Right lobe of liver (tissue), 6 donors: ENCODE measurements at regions not wholly inside any gene's neighbourhood (a gene's known extent, or its start where the extent isn't known, plus 50 kb on each side); places are given as distances from the start of the nearest gene placed in this dataset.

ENCODE experiments used
- ATAC-seq, 4 donors: fragments of 200-7000 bp; cut with Tn5 transposase; one replicate each; pipeline ENCODE4 v1.9.1; 2020; ENCODE audit warnings: mild to moderate bottlenecking in 4 of 4, moderate library complexity in 4 of 4
- DNase-seq, 3 donors: peaks; one replicate each; pipeline ENCODE4 v3.0.0-alpha.2; 2020
- H3K27ac ChIP-seq, 3 donors: fragments of 200-600 bp; one replicate each; pipeline ENCODE4 v1.8.0; 2022
- H3K27me3 ChIP-seq, 2 donors: fragments of 200-600 bp; one replicate each; pipeline ENCODE4 v1.8.0; 2022
- H3K36me3 ChIP-seq, 4 donors: fragments of 200-600 bp; sonication (generic) in 1 of 4; one replicate each; pipeline versions ENCODE4 v1.5.1 to v1.8.0; 2017 to 2022; ENCODE audit warnings: control low read depth in 1 of 4
- H3K4me1 ChIP-seq, 4 donors: fragments of 200-600 bp; sonication (generic) in 1 of 4; one replicate each; pipeline versions ENCODE4 v1.5.1 to v1.8.0; 2017 to 2022; ENCODE audit warnings: control low read depth in 1 of 4
- H3K4me3 ChIP-seq, 3 donors: fragments of 200-600 bp; one replicate each; pipeline ENCODE4 v1.8.0; 2022
- H3K9me3 ChIP-seq, 4 donors: fragments of 200-600 bp; sonication (generic) in 1 of 4; one replicate each; pipeline versions ENCODE4 v1.5.1 to v1.8.0; 2017 to 2022; ENCODE audit warnings: control low read depth in 1 of 4
- CTCF ChIP-seq, 4 donors: fragments of 200-600 bp in 3 of 4; fragments of 450-650 bp in 1 of 4; IDR thresholded peaks; one replicate each; pipeline versions ENCODE4 v1.5.1 to v1.8.0; 2016 to 2022; ENCODE audit warnings: antibody characterized with exemption in 4 of 4, mild to moderate bottlenecking in 2 of 4
- POLR2A ChIP-seq: fragments of 450-650 bp; IDR thresholded peaks from one replicate; pipeline ENCODE4 v1.6.1; 2017; ENCODE audit warnings: antibody characterized with exemption, mild to moderate bottlenecking
- WGBS: methylation state at CpG from one replicate; pipeline ENCODE4 v1.1.6; 2018; ENCODE audit warnings: low coverage, low lambda C conversion rate; ENCODE audit not compliant: insufficient coverage; ENCODE audit errors: missing lambda C conversion rate; 5-methylcytosine and 5-hydroxymethylcytosine counted together
- intact Hi-C, 2 donors: fragments of 100-400 bp; cut with DNase I; formaldehyde crosslinking; loops; one replicate each; pipeline versions ENCODE4 v1.11.2 to v1.14.1; 2022
- donor health status: DM: no; HTN: yes; CAD: no.
- donor health status: DM: no; HTN: no; CAD: no.
- donor health status: DM: no; HTN: no; CAD: no.
- donor health status: DM: no; HTN: yes; CAD: no.
- donor health status: DM: no; HTN: yes; CAD: no.

DNA sequence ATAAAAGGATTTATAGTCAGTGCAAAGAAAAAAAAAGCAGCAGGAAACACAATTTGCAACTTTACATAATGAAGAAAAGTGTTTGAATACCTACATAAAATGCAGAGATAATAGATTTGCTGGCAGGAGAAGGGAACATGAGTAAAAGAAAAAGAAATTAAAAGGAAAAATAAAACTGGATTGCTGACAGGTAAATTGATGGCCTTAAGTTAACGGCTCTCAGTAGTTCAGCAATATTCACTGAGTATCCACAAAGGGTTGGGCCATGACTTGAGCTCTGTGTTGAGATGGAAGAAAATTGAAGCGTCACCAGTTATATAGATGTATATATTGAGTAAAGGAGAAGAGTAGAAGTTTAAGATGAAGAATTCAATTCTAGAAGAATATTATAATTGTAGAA lies 330.1 kb upstream of the VCX start:
- Histone ChIP-seq H3K4me1 (no peaks in the 10 kb centered on the region), H3K36me3 (no peaks in the 10 kb centered on the region), H3K9me3 (no peaks in the 10 kb centered on the region), H3K27ac (no peak overlapping the region), H3K4me3 (no peak overlapping the region), H3K27me3 (no peaks in the 10 kb centered on the region)
- 60% methylated on average over 2 of the region's 2 CpGs for WGBS
- no peak for ATAC-seq
- intact Hi-C loops: no loop called here
- TF ChIP-seq CTCF (IDR thresholded peaks at IDR 0.05) (no peak), POLR2A (no peak)
- no peak for DNase-seq

- Histone ChIP-seq H3K9me3 (no peaks in the 10 kb centered on the region), H3K27ac (no peak overlapping the region), H3K36me3 (no peaks in the 10 kb centered on the region), H3K4me1 (no peaks in the 10 kb centered on the region), H3K4me3 (no peak overlapping the region), H3K27me3 (no peaks in the 10 kb centered on the region)
- TF ChIP-seq CTCF (IDR thresholded peaks at IDR 0.05) (no peak), POLR2A (no peak)
- 73% methylated on average over 5 of the region's 5 CpGs for WGBS
- ATAC-seq (no peak), DNase-seq (no peak)
- intact Hi-C loops: no loop called here
Observed at GRCh38 chrX:7503251-7503650, 339.7 kb upstream of the VCX start.

GRCh38 chrX:7500386-7500785 lies 342.6 kb upstream of the VCX start:
- WGBS: 56% methylated on average over 3 of the region's 3 CpGs
- no peak for ATAC-seq
- Histone ChIP-seq H3K36me3 (no peaks in the 10 kb centered on the region), H3K27ac (no peak overlapping the region), H3K27me3 (no peaks in the 10 kb centered on the region), H3K9me3 (no peaks in the 10 kb centered on the region), H3K4me1 (no peaks in the 10 kb centered on the region), H3K4me3 (no peak overlapping the region)
- intact Hi-C loops: no loop called here
- DNase-seq: no peak
- TF ChIP-seq POLR2A: no peak
- no peak for TF ChIP-seq CTCF (IDR thresholded peaks at IDR 0.05)

DNA sequence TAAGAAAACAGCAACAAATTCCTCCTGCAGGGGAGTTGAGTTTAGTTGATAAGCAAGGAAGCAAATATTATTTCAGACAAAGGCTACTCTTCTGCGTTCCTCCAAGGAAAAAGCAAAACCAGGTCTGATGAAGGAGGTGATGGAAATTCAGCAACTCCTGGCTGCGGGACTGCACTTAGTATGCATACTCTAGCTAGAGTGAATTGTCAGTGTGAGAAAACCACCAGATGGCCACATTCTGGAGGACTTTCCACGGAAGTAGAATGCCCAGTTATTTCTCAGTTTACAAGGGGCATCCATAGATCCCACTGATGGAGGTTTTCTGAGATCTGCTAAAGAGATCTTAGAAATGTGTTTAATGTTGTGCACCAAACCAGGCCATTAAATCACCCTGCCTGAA lies 338.6 kb upstream of the PUDP start:
- 59% methylated on average over 2 of the region's 3 CpGs for WGBS
- Histone ChIP-seq H3K27me3 (no peaks in the 10 kb centered on the region), H3K36me3 (no peaks in the 10 kb centered on the region), H3K4me1 (no peaks in the 10 kb centered on the region), H3K4me3 (no peak overlapping the region), H3K27ac (no peak overlapping the region), H3K9me3 (no peaks in the 10 kb centered on the region)
- no peak for DNase-seq
- ATAC-seq: no peak
- TF ChIP-seq CTCF (IDR thresholded peaks at IDR 0.05): no peak
- no peak for TF ChIP-seq POLR2A
- intact Hi-C loops: no loop called here

GRCh38 chrX:7485061-7485460 lies 337.1 kb upstream of the PUDP start:
- TF ChIP-seq CTCF (IDR thresholded peaks at IDR 0.05) (no peak), POLR2A (no peak)
- H3K4me1 ChIP-seq: no peaks in the 10 kb centered on the region
- no peak for ATAC-seq
- WGBS: 33% methylated on average over 1 of the region's 1 CpG
- no peak overlapping the region for H3K27ac ChIP-seq
- no peak overlapping the region for H3K4me3 ChIP-seq
- no peaks in the 10 kb centered on the region for H3K36me3 ChIP-seq
- intact Hi-C loops: no loop called here
- H3K9me3 ChIP-seq: no peaks in the 10 kb centered on the region
- no peaks in the 10 kb centered on the region for H3K27me3 ChIP-seq
- no peak for DNase-seq
